ENCODE measurements at regions not wholly inside any gene's neighbourhood (a gene's known extent, or its start where the extent isn't known, plus 50 kb on each side); places are given as distances from the start of the nearest gene placed in this dataset.

GRCh38 chr5:77936365-77936693, 160.2 kb upstream of the TBCA start:
- TF ChIP-seq REST (IDR thresholded peaks at IDR 0.05; ENCODE audit: insufficient read depth in 1 of 2, low read depth in 2 of 2, low read length in 2 of 2) (no peak), POLR2AphosphoS5 (IDR thresholded peaks at IDR 0.05; ENCODE audit: low read depth, low read length) (no peak), TAF1 (IDR thresholded peaks at IDR 0.05; ENCODE audit: borderline replicate concordance, insufficient read depth, low read length) (no peak)

- TF ChIP-seq POLR2AphosphoS5 (IDR thresholded peaks at IDR 0.05; ENCODE audit: low read depth, low read length), result no peak
- TF ChIP-seq FOXP2 (optimal IDR thresholded peaks at IDR 0.05; ENCODE audit: borderline replicate concordance, extremely low read depth, extremely low read length, insufficient read depth), result no peak
- no peak for TF ChIP-seq TAF1 (IDR thresholded peaks at IDR 0.05; ENCODE audit: borderline replicate concordance, insufficient read depth, low read length)
- no peak for TF ChIP-seq SIN3A (IDR thresholded peaks at IDR 0.05; ENCODE audit: borderline replicate concordance, insufficient read depth, low read length)
- no peak for TF ChIP-seq REST (IDR thresholded peaks at IDR 0.05; ENCODE audit: insufficient read depth in 1 of 2, low read depth in 2 of 2, low read length in 2 of 2)
These were observed 159.6 kb upstream of the TBCA start for GRCh38 chr5:77935506-77936364.

- TF ChIP-seq POLR2AphosphoS5 (IDR thresholded peaks at IDR 0.05; ENCODE audit: low read depth, low read length) (no peak), TAF1 (IDR thresholded peaks at IDR 0.05; ENCODE audit: borderline replicate concordance, insufficient read depth, low read length) (no peak), SIN3A (IDR thresholded peaks at IDR 0.05; ENCODE audit: borderline replicate concordance, insufficient read depth, low read length) (no peak)
These were observed 152.7 kb upstream of the TBCA start for GRCh38 chr5:77928776-77929300.

GRCh38 chr5:77926337-77926736, 150.2 kb upstream of the TBCA start:
- TF ChIP-seq TAF1 (IDR thresholded peaks at IDR 0.05; ENCODE audit: borderline replicate concordance, insufficient read depth, low read length), result no peak
- no peak for TF ChIP-seq FOXP2 (optimal IDR thresholded peaks at IDR 0.05; ENCODE audit: borderline replicate concordance, extremely low read depth, extremely low read length, insufficient read depth)
- no peak for TF ChIP-seq POLR2AphosphoS5 (IDR thresholded peaks at IDR 0.05; ENCODE audit: low read depth, low read length)
- no peak for TF ChIP-seq SIN3A (IDR thresholded peaks at IDR 0.05; ENCODE audit: borderline replicate concordance, insufficient read depth, low read length)
- no peak for TF ChIP-seq REST (IDR thresholded peaks at IDR 0.05; ENCODE audit: insufficient read depth in 1 of 2, low read depth in 2 of 2, low read length in 2 of 2)

DNA sequence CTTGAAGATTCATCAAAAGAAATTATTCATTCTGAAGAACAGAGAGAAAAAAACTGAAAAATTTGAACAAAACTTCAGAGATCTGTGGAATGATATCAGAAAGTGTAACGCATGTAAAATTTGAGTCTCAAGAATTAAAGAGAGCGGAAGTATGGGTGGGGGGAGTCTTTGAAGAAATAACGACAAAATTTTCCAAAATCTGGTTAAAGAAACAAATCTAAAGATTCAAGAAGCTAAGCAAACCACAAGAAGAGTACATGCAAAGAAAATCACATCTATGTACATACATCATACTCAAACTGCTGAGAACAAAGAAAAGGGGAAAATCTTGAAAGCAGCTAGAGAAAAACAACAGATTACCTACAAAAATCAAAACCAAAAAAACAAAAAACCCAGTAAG, 149.4 kb upstream of the TBCA start:
- no peak for TF ChIP-seq POLR2AphosphoS5 (IDR thresholded peaks at IDR 0.05; ENCODE audit: low read depth, low read length)
- TF ChIP-seq TAF1 (IDR thresholded peaks at IDR 0.05; ENCODE audit: borderline replicate concordance, insufficient read depth, low read length), result no peak
- TF ChIP-seq SIN3A (IDR thresholded peaks at IDR 0.05; ENCODE audit: borderline replicate concordance, insufficient read depth, low read length), result no peak
- no peak for TF ChIP-seq REST (IDR thresholded peaks at IDR 0.05; ENCODE audit: insufficient read depth in 1 of 2, low read depth in 2 of 2, low read length in 2 of 2)
- TF ChIP-seq FOXP2 (optimal IDR thresholded peaks at IDR 0.05; ENCODE audit: borderline replicate concordance, extremely low read depth, extremely low read length, insufficient read depth), result no peak
